ENCODE measurements at regions not wholly inside any gene's neighbourhood (a gene's known extent, or its start where the extent isn't known, plus 50 kb on each side); places are given as distances from the start of the nearest gene placed in this dataset.

- TF ChIP-seq EZH2phosphoT487 (IDR thresholded peaks at IDR 0.05; ENCODE audit: borderline replicate concordance) = no peak
- TF ChIP-seq, protein P1, sequence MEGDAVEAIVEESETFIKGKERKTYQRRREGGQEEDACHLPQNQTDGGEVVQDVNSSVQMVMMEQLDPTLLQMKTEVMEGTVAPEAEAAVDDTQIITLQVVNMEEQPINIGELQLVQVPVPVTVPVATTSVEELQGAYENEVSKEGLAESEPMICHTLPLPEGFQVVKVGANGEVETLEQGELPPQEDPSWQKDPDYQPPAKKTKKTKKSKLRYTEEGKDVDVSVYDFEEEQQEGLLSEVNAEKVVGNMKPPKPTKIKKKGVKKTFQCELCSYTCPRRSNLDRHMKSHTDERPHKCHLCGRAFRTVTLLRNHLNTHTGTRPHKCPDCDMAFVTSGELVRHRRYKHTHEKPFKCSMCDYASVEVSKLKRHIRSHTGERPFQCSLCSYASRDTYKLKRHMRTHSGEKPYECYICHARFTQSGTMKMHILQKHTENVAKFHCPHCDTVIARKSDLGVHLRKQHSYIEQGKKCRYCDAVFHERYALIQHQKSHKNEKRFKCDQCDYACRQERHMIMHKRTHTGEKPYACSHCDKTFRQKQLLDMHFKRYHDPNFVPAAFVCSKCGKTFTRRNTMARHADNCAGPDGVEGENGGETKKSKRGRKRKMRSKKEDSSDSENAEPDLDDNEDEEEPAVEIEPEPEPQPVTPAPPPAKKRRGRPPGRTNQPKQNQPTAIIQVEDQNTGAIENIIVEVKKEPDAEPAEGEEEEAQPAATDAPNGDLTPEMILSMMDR (conservative IDR thresholded peaks at IDR 0.05; ENCODE audit: low read length) = no peak
Measured at GRCh38 chrX:117291760-117292159, 824.9 kb downstream of the KLHL13 start.
